Activated CD4-positive, alpha-beta T cell treated with anti-CD3 and anti-CD28 coated beads for 36 hours (primary cell): ENCODE measurements at regions not wholly inside any gene's neighbourhood (a gene's known extent, or its start where the extent isn't known, plus 50 kb on each side); places are given as distances from the start of the nearest gene placed in this dataset.

Experiments
- ATAC-seq: fragments of 200-7000 bp; cut with Tn5 transposase; one replicate; pipeline ENCODE4 v1.10.0; 2021; ENCODE audit warnings: mild to moderate bottlenecking, moderate library complexity
- CTCF ChIA-PET: fragments of 350-600 bp; sonication (Branson Sonifier 250); formaldehyde crosslinking; loops from one replicate; lab custom pipeline; 2021; ENCODE audit warnings: antibody characterized with exemption; lab: Charles Lee
- POLR2A ChIA-PET: fragments of 350-600 bp; sonication (Branson Sonifier 250); formaldehyde crosslinking; loops from one replicate; lab custom pipeline; 2021; ENCODE audit warnings: antibody characterized with exemption, inconsistent platforms; lab: Charles Lee
- DNase-seq: peaks from one replicate; pipeline ENCODE4 v3.0.0-alpha.2; 2020
- H3K27ac Mint-ChIP-seq: one replicate; pipeline ENCODE4 v1.8.0; 2021; ENCODE audit warnings: mixed read lengths
- H3K27me3 Mint-ChIP-seq: one replicate; pipeline ENCODE4 v1.8.0; 2021; ENCODE audit warnings: mixed read lengths
- H3K36me3 Mint-ChIP-seq: one replicate; pipeline ENCODE4 v1.8.0; 2021; ENCODE audit warnings: low read depth, mixed read lengths
- H3K4me1 Mint-ChIP-seq: one replicate; pipeline ENCODE4 v1.8.0; 2021; ENCODE audit warnings: mixed read lengths
- H3K4me3 Mint-ChIP-seq: one replicate; pipeline ENCODE4 v1.8.0; 2021; ENCODE audit warnings: mild to moderate bottlenecking, moderate library complexity, mixed read lengths
- H3K9me3 Mint-ChIP-seq: one replicate; pipeline ENCODE4 v1.8.0; 2021; ENCODE audit warnings: low read depth, mixed read lengths
- intact Hi-C, 2 experiments: fragments of 100-400 bp; cut with DNase I in 1 of 2; cut with micrococcal nuclease in 1 of 2; formaldehyde crosslinking; loops; one replicate each; pipeline versions ENCODE4 v1.14.2 to v1.15.1; 2022 to 2024; cut with DNase I, micrococcal nuclease

GRCh38 chr9:2281031-2281802 lies 266.1 kb downstream of the SMARCA2 start:
- CTCF ChIA-PET = no interaction called here

GRCh38 chr9:2281803-2282185 lies 266.6 kb downstream of the SMARCA2 start:
- H3K27ac Mint-ChIP-seq = no peak overlapping the region
- intact Hi-C loops = no loop called here
- no peaks in the 10 kb centered on the region for H3K4me1 Mint-ChIP-seq
- DNase-seq (no peak), ATAC-seq (no peak)
- CTCF ChIA-PET = no interaction called here
- POLR2A ChIA-PET = no interaction called here
- H3K4me3 Mint-ChIP-seq = no peak overlapping the region
- no peaks in the 10 kb centered on the region for H3K9me3 Mint-ChIP-seq
- H3K36me3 Mint-ChIP-seq = no peaks in the 10 kb centered on the region
- H3K27me3 Mint-ChIP-seq = no peaks in the 10 kb centered on the region

More at GRCh38 chr9:2281031-2281802, 266.1 kb downstream of the SMARCA2 start:
- Mint-ChIP-seq H3K4me3 (no peak overlapping the region), H3K36me3 (no peaks in the 10 kb centered on the region), H3K9me3 (no peaks in the 10 kb centered on the region), H3K4me1 (no peaks in the 10 kb centered on the region), H3K27me3 (no peaks in the 10 kb centered on the region), H3K27ac (no peak overlapping the region)
- DNase-seq (no peak), ATAC-seq (no peak)
- POLR2A ChIA-PET = no interaction called here
- intact Hi-C loops = no loop called here

- ChIA-PET POLR2A (no interaction called here), CTCF (no interaction called here)
- DNase-seq (no peak), ATAC-seq (no peak)
- no peaks in the 10 kb centered on the region for H3K4me1 Mint-ChIP-seq
- H3K27me3 Mint-ChIP-seq = peaks cover 2% of the 10 kb centered on the region
- no peaks in the 10 kb centered on the region for H3K36me3 Mint-ChIP-seq
- H3K9me3 Mint-ChIP-seq = no peaks in the 10 kb centered on the region
- no peak overlapping the region for H3K4me3 Mint-ChIP-seq
- H3K27ac Mint-ChIP-seq = no peak overlapping the region
- intact Hi-C loops = no loop called here
Measured at GRCh38 chr9:2284770-2285169, 269.6 kb downstream of the SMARCA2 start.

- POLR2A ChIA-PET = no interaction called here
- Mint-ChIP-seq H3K36me3 (no peaks in the 10 kb centered on the region), H3K9me3 (no peaks in the 10 kb centered on the region), H3K27me3 (peaks cover 2% of the 10 kb centered on the region), H3K27ac (no peak overlapping the region), H3K4me1 (no peaks in the 10 kb centered on the region), H3K4me3 (no peak overlapping the region)
- CTCF ChIA-PET = interaction anchor here (0.7 kb wide), 1 partner anchor 19 kb away, joined by 3 read pairs; no protein-coding TSS in a partner anchor
- DNase-seq (no peak), ATAC-seq (no peak)
- intact Hi-C loops = no loop called here
Measured at GRCh38 chr9:2285416-2286332, 270.5 kb downstream of the SMARCA2 start.

GRCh38 chr9:2286333-2286705 lies 271.2 kb downstream of the SMARCA2 start:
- ATAC-seq (no peak), DNase-seq (no peak)
- Mint-ChIP-seq H3K36me3 (no peaks in the 10 kb centered on the region), H3K4me3 (no peak overlapping the region), H3K4me1 (no peaks in the 10 kb centered on the region), H3K9me3 (no peaks in the 10 kb centered on the region), H3K27ac (no peak overlapping the region), H3K27me3 (peaks cover 2% of the 10 kb centered on the region)
- ChIA-PET POLR2A (no interaction called here), CTCF (no interaction called here)
- intact Hi-C loops = no loop called here

- ATAC-seq (no peak), DNase-seq (no peak)
- no peak overlapping the region for H3K4me3 Mint-ChIP-seq
- intact Hi-C loops = no loop called here
- H3K9me3 Mint-ChIP-seq = no peaks in the 10 kb centered on the region
- no peaks in the 10 kb centered on the region for H3K36me3 Mint-ChIP-seq
- POLR2A ChIA-PET = no interaction called here
- H3K27me3 Mint-ChIP-seq = peaks cover 4% of the 10 kb centered on the region
- H3K4me1 Mint-ChIP-seq = no peaks in the 10 kb centered on the region
- no peak overlapping the region for H3K27ac Mint-ChIP-seq
- CTCF ChIA-PET = no interaction called here
Measured at GRCh38 chr9:2286825-2287455, 271.8 kb downstream of the SMARCA2 start.

- DNase-seq = no peak
- H3K36me3 Mint-ChIP-seq = no peaks in the 10 kb centered on the region
- H3K9me3 Mint-ChIP-seq = no peaks in the 10 kb centered on the region
- ChIA-PET CTCF (no interaction called here), POLR2A (no interaction called here)
- H3K27me3 Mint-ChIP-seq = peaks cover 7% of the 10 kb centered on the region
- ATAC-seq = no peak
- intact Hi-C loops = no loop called here
- H3K27ac Mint-ChIP-seq = no peak overlapping the region
- no peaks in the 10 kb centered on the region for H3K4me1 Mint-ChIP-seq
- no peak overlapping the region for H3K4me3 Mint-ChIP-seq
Measured at GRCh38 chr9:2288309-2288708, 273.2 kb downstream of the SMARCA2 start.

GRCh38 chr9:2289263-2289662 lies 274.1 kb downstream of the SMARCA2 start:
- DNase-seq = no peak
- Mint-ChIP-seq H3K36me3 (no peaks in the 10 kb centered on the region), H3K4me3 (no peak overlapping the region), H3K4me1 (no peaks in the 10 kb centered on the region), H3K27ac (no peak overlapping the region), H3K27me3 (peaks cover 7% of the 10 kb centered on the region), H3K9me3 (no peaks in the 10 kb centered on the region)
- intact Hi-C loops = no loop called here
- POLR2A ChIA-PET = no interaction called here
- no peak for ATAC-seq
- CTCF ChIA-PET = no interaction called here

GRCh38 chr9:2290382-2290781 lies 275.2 kb downstream of the SMARCA2 start:
- intact Hi-C loops = no loop called here
- POLR2A ChIA-PET = no interaction called here
- ATAC-seq (no peak), DNase-seq (no peak)
- H3K36me3 Mint-ChIP-seq = no peaks in the 10 kb centered on the region
- H3K27ac Mint-ChIP-seq = no peak overlapping the region
- H3K9me3 Mint-ChIP-seq = no peaks in the 10 kb centered on the region
- no peak overlapping the region for H3K4me3 Mint-ChIP-seq
- peaks cover 7% of the 10 kb centered on the region for H3K27me3 Mint-ChIP-seq
- CTCF ChIA-PET = no interaction called here
- H3K4me1 Mint-ChIP-seq = no peaks in the 10 kb centered on the region

GRCh38 chr9:2291980-2292704 lies 277.0 kb downstream of the SMARCA2 start:
- H3K4me1 Mint-ChIP-seq = no peaks in the 10 kb centered on the region
- H3K27me3 Mint-ChIP-seq = peaks cover 7% of the 10 kb centered on the region
- ChIA-PET POLR2A (no interaction called here), CTCF (no interaction called here)
- intact Hi-C loops = no loop called here
- DNase-seq (no peak), ATAC-seq (no peak)
- H3K9me3 Mint-ChIP-seq = no peaks in the 10 kb centered on the region
- H3K36me3 Mint-ChIP-seq = no peaks in the 10 kb centered on the region
- no peak overlapping the region for H3K4me3 Mint-ChIP-seq
- H3K27ac Mint-ChIP-seq = no peak overlapping the region

GRCh38 chr9:2292733-2293132 lies 277.6 kb downstream of the SMARCA2 start:
- ChIA-PET POLR2A (no interaction called here), CTCF (no interaction called here)
- DNase-seq (no peak), ATAC-seq (no peak)
- Mint-ChIP-seq H3K9me3 (no peaks in the 10 kb centered on the region), H3K27ac (no peak overlapping the region), H3K4me1 (no peaks in the 10 kb centered on the region), H3K4me3 (no peak overlapping the region), H3K27me3 (peaks cover 7% of the 10 kb centered on the region), H3K36me3 (no peaks in the 10 kb centered on the region)
- intact Hi-C loops = no loop called here
